ENCODE measurements at regions not wholly inside any gene's neighbourhood (a gene's known extent, or its start where the extent isn't known, plus 50 kb on each side); places are given as distances from the start of the nearest gene placed in this dataset.

DNA sequence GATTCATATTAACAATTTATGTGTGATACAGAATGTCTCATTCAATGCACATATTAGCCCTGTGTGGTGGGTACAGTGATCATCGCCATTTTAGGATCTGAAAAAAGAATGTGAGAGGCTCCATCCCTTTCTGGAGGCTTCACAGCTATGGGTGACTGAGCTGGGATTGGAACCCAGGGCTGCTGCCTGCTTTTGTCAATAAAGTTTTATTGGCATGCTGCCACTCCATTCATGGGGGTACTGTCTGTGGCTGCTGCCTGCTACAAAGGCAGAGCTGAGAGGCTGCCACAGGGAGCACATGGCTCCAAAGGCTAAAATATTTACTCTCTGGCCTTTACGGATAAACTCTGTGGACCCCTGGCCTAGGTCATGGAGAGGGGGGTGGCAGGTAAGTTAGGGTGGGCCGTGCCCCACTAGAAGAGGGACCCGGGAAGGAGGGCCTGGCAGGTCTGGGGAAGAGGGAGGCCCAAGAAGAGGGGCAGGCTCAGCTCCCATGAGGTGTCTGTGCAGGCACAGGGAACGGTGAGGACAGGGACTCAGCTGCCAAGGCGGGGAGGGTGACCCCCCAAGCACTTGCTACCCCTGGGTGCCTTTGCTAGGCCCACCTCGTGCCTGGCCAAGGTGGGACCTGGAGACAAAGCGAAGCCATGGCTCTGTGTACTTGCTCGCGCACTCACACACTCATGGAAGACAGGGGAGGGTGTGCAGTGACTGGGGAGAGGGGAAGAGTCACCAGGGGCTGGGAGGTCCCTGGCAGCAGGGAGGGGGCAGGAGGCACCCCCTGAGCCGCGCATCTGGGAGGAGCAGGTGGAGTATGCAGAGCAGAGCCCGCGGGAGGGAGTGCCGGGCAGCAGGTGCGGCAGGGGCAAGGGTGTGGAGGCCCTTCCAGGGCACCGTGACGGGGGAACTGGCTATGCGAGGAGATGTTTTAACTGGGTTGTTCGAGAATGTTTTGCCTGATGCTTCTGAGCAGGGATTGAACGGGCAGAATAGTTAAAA is 335.3 kb downstream of the CTTN start:
- DNase-seq, result no peak

DNA sequence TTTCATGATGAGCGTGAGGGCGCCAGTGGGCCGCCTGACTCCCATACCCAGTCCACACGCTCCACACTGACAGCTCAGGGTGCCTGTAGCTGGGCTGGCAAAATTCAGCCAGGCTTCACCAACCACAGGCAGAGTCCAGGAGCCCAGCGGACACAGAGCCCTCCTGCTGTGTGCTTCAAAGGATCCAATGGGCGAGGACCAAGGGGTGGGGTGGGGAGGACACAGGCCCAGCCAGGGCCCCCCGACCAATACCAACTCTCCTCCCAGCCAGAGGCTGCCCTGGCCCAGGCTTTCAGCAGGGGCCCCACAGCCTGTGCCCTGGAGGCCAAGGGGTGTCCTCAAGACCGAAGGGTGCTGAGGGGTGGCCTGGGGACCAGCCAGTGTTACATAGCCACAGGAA is 336.1 kb downstream of the CTTN start:
- DNase-seq, result no peak

DNA sequence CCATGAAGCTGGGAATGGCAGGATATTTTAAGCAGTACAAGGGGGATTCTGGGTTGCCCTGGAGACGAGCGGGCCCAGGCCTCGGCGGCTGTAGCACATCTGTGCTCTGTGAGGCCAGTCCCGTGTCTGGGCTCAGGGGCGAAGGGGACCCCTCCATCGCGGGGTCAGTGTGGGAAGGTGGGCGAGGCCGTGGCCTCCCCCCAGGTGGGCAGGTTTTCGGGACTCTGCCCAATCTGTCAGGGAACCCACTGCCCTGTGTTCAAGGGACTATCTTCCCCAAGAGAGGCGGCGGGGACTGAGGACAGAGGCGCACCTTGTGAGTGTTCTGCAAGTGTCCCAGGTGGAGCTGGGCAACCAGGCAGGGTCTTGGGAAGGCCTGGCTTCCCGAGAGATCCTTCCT is 336.6 kb downstream of the CTTN start:
- DNase-seq, result no peak

DNA sequence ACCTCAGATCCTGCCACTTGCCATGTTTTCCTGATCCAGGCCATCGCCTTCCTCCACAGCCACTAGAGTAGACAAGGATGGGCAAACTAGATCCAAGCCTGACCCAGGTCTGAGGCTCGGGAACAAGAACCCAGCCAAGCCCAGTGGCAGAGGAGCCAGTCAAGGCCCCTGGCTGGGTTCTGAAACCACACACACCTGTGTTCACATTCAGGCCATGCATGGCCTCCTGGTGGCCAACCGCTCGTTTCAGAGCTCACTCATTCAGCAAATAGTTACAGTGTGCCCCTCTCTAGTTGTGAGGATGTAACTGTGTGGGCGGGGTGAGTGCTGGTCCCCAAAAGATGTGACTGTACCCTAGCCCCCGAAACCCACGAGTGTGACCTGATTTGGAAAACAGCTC is 337.6 kb downstream of the CTTN start:
- no peak for DNase-seq

DNA sequence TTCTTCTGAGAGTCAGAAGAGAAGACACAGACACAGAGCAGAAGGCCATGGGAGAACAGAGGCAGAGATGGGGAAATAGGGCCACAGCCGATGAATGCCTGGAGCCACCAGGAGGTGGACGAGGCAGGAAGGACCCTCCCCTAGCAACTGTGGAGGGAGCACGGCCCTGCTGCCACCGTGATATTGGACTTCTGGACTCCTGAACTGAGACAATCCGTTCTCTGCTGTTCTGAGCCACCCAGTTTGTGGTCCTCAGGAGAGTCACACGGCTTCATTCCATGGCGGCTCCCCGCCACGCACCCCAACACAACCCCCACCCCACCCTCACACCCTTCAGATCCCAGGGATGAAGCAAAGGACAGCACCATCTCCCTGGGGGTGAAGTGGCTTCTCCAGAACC is 338.1 kb downstream of the CTTN start:
- no peak for DNase-seq

DNA sequence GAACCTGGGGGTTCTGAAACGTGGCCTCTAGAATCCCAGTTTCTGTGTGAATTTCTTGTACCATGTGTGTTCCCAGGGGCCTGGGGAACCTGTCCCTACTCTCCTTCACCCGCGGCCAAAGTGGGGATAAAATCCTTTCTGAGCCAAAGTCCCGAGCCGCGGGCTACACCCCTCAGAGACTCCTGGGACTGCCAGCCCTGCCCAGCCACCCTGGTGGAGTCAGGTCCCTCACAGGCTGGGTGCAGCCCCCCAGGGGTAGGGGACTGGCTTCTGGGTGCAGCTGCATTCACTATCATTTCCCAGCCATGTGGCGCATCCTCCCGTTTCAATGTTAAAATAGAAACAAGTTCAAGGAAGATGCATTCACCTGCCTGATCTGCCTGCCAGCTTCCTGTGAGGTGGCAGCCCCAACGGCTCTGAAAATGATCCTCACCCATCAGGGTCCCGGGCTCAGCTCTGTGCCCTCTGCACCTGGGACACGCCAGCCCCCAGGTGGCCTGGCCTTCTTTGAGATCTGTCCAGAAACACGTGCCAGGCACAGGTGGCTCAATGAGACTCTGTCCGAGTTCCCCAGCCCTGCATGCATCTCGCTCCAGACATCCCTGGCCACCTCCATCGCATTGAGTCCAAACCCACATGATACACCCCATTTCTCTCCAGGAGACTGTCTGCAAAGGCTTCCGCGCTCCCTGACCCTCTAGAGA is 338.8 kb downstream of the CTTN start:
- no peak for DNase-seq

DNA sequence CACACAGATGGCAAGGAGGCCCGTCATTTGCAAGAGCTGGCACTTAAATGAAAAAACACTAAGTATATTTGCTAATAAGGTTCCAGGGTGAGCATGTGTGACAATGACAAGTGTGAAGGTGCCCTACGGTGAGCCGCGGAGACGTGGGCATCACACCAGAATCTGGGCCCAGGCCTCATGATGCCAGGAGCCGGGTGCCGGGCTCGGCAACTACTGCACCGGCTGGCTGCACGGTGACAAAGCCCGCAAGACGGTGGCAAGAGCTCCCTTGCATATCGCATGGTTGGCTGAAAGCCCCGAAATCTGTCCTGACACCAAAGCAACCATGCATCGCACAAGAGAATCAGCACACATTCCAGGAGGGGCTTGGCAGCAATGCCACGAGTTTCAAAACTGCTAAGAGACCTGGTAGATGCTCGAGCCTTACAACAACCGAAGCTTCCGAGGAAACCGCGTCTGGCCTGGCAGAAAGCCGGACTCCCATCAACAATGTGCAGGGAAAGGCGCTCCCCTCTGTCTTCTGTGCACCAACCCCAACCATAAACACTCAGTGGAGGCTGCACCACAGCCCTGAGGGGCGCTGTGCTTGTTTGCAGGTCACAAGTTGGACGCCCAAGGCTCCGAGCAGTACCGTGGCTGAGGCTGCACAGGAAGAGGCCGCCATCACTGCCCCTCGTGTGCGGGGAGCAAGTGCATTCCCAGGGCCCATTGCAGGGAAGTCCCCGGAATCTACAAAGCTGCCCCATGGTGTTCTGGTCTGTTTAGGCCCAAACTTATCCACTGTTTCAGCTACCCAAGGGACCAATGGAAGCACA is 339.7 kb downstream of the CTTN start:
- DNase-seq, result no peak

DNA sequence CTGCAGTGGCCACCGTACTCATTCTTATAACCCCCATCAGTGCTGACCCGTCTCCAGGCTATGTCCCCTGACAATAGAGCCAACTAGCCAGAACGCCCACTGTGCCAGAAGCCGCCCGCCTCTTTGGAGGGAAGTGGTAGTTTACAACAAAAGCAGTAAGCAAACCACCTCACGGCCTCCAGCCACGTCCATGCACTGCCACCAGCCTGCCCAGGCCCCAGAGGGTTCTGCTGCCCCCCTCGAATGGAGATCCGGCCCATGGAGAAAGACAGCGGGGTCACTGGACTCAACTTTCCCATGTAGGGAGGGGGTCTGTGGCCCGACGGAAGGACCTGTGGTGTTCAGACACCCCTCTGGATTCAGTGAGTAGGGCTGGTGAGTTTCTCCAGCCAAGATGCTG is 340.3 kb downstream of the CTTN start:
- DNase-seq, result no peak

DNA sequence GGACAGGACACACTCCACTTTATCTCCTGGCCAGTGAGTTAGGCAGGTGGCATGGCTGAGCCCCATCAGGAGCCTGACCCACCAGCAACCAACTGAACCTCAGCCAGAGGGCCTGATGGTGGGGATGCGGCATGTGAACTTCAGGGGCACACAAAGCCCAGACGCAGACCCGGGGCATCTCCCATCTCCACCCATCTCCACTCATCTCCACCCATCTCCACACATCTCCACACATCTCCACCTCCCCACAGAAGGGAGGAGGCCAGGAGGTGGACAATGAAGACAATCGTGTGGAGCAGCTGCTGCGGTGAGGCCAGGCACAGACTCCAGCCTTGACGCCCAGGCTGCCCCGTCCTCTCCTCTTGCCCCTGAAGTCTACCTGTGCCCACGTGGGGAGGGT is 340.8 kb downstream of the CTTN start:
- no peak for DNase-seq

DNA sequence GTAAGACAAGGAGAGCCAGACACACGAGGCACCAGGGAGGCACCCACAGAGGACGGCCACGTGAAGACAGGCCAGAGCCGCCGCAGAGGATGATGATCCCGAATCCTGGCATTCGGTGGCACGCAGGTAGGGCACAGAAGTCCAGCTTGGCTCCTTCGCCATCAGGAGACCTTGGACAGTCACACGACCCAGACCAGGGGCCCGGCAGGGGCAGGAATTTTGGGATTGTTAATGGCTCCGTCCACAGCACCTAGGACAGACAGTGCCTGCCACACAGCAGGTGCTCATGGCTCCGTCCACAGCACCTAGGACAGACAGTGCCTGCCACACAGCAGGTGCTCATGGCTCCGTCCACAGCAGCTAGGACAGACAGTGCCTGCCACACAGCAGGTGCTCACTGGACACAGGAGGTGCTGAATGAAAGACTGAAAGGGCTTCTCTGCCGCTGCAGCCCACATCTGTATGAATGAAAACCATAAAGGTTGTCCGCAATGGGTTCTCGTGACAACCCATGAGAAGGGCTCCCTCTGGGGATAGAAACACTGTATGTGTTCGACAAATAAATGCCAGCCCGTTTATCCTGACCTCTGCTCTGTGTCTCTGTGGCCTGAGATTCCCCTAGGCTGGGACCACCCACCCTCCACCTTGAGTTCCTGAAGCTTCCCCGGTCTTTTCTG is 341.6 kb downstream of the CTTN start:
- no peak for DNase-seq

DNA sequence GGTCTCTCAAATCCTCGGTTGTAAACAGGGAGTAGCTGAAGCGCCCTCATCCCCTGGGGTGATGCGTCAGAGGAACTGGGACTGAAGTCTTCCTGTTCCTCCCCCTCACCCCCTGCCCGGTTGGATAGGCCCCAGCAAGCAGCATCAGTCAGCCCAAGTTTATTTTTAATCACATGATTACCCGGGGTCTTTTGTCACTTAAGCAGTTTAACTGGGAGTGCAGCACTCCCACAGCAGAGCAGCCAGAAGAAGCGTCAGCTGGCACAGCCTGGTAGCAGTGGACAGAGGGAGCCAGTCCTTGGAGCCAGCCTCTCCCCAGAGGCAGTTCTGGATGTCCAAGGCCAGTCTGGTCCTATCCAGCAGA is 342.1 kb downstream of the CTTN start:
- DNase-seq, result no peak

DNA sequence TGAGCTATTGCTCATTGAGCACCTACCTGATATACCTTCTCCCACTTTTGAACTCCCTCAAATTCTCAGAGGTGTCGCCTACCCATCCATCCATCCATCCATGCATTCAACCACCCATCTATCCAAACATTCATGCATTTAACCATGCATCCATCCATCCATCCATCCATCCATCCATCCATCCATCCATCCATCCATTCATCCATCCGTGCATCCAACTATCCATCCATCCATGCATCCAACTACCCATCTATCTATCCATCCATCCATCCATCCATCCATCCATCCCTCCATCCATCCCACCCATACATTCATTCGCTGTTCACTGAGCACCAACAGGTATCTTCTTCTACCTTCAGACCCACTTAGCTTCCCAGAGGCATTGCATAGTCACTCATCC is 342.8 kb downstream of the CTTN start:
- DNase-seq, result no peak

DNA sequence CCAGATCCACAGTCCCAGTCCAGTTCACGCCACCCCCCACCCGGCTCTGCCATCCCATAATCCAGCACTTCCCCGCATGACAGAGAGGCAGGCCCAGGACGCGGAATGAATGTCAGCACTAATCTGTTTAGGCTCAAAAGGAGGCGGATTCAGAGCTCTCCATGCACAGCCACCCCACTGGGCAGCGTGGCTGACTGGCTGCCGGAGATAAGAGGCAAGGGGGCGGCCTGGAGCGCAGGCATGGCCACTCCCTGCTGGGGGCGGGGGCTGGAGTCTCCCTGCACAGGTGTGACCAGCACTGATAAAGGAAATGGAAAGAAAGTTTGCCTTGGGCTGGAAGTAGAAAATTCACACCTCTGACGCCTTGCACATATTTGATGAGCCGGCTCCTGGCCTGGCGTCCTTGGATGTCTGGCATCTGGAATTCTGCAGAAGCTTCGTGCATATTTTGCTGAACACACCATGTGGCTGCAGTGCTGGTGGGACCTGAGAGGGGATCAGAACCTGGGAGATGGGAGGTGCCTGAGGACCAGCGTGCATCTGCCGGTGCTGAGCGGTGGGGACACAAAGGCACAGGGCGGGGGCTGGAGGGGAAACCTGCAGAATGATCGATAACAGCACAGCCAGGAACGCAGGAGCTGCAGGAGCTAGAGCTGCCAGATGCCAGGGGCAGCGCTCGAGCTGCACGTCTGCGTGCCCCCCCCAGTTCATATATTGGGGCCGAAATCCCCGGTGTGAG is 344.4 kb downstream of the CTTN start:
- DNase-seq, result peak in 1 of 2 experiments; percentile 14

DNA sequence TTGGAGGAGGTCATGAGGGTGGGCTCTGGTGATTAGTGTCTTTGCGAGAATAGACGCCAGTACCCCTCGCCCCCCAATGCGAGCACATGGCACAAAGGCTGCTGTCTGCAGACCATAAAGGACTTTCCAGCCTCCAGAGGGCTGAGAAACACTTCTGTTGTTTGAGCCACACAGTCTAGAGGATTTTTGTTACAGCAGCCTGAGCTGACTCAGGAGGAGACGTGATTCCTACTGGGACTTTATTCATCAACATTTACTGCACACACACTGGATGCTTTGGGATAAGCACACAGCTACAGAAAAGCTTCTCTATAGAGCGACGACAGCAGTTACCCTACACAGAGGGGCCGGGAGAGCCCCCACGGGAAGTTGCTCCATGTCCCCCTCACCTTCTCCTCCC is 345.0 kb downstream of the CTTN start:
- no peak for DNase-seq

DNA sequence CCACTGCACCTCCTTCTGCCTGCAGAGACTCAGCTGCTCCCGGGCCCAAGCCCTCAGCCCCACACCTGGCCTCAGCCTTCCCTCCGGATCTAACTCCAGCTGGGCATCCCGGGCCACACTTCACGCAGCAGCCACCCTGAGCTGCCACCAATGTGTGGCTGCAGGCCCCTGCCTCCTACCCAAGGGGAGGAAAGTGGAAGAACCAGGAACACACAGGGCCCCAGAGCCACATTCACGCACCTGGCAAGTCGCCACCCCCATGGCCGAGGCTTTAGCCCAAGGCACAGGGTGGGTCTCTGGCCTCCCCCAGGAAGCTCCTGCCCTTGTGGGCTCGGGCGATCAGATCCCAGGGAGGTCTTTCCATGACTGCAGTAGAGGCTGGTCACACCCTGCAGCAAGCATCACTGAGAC is 345.6 kb downstream of the CTTN start:
- no peak for DNase-seq

DNA sequence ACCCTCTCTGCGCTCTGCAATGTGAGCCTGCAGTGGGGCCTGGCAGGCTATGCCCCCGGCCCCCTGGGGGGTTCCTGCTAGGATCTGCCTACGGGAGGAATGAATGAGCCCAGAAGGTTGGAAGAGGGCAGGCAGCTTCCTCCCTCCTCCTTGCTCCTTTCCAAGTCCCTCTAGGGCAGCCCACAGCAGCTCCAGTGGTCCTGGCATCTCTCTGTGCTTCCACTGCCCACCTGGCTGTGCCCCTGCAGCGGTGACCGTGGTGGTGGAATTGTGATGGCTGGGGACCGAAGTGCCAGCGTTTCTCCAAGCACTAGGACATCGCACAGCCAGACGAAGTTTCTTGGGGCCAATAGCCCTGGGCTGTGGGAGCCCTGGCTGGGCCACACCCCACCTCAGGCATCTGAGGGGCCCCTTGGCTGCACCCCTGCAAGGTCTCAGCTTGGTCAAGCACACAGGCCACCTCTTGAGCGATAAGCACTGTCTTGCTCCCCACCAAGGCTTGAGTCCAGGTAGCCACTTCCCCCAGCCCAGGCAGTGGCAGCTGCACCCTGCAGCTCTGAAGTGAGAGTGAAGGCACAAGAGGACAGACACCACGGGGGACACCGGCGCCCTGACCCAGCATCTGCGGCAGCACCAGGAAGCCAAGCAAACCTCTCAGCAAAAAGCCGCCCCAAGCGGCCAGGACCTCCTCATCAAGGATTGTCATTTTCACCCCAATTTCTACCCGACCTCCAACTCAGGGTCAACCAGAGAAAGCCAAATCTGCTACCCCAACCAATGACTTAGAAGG is 346.3 kb downstream of the CTTN start:
- no peak for DNase-seq

DNA sequence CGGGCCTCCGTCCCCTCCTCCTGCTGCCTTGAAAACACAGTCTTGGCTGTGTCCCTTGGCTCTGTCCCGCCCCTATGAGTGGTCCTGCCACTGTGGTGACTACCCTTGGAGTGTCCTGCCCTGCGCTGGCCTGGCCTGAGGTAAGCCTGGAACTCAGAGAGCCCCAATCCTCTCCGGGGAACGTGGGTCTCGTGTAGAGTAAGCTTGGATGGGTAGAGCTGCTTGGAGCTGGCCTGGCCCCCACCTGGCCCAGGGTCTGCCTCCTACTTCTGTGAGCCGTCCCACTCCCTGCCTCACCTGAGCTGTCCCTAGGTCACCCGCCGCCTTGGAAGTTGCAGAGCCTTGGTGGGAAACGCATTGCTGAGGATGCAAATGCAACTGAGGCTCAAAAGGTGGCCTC is 347.1 kb downstream of the CTTN start:
- DNase-seq, result no peak

DNA sequence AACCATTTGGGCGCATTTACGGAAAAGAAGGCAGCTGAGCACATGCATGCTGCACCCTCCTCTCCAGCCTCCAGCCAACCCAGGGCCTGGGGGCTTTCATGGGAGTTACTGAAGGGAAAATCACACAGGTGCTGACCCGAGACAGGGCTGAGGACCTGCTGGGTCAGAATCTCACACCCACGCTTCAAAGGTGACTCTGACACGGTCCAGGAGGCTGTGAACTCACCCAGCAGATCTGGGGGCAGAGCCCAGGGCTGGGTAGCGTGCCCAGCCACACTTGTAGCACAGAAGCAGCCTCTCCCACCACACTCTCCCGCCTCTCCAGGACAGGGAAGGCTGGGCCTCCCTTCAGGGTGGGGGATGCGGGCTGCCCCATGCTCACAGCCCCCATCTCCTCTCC is 347.6 kb downstream of the CTTN start:
- DNase-seq, result no peak

DNA sequence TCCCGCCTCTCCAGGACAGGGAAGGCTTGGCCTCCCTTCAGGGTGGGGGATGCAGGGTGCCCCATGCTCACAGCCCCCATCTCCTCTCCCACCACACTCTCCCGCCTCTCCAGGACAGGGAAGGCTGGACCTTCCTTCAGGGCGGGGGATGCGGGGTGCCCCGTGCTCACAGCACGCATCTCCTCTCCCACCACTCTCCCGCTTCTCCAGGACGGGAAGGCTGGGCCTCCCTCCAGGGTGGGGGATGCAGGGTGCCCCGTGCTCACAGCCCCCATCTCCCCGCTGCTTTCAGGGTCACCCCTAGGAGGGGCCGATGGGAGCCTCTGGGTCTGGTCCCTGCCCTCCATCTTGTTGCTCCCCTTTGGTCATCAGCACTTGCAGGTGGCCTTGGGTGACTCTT is 348.0 kb downstream of the CTTN start:
- no peak for DNase-seq

DNA sequence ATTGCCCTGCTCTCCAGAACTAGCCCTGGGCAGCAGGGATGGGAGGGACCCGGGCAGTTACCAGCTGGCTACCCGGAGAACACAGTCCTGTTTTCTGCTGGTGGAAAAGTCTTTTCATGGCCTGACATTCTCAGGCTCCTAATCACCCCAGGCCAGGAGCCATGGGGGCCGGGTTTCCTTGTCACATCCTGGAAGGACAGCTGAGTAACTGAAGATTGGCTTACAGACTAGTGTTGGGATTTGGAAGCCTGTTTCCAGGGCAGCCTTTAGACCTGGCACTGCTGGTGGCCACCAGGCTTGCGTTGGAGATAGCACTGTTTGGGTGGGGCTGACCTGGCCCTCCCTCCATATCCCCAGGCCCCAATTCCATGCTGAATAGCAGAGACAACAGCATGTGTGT is 349.0 kb downstream of the CTTN start:
- DNase-seq, result no peak

DNA sequence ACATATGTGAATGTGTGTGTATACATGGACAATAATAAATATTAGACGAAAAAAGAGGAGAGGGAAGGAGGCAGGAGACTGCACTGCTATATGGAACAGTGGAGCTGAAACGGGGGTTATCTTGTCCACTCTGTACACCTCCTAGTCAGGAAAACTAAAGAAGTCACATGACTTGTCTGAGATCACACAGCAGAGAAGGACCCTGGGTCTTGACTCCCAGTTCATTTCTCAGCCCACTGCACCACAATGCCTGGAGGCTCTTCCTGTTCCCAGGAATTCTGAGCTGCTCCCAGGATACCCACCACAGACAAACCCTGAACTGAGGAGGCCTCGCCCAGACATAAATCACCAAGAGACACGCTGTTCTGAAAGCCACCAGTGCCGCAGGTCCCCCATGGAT is 349.6 kb downstream of the CTTN start:
- DNase-seq, result no peak

Data from NCI-H524 (cell line).